ENCODE measurements at regions not wholly inside any gene's neighbourhood (a gene's known extent, or its start where the extent isn't known, plus 50 kb on each side); places are given as distances from the start of the nearest gene placed in this dataset.

- TF ChIP-seq POLR2AphosphoS5 (IDR thresholded peaks at IDR 0.05; ENCODE audit: insufficient read depth, low read depth, low read length) (no peak), POLR2A (IDR thresholded peaks at IDR 0.05; ENCODE audit: low read depth, low read length) (no peak), JUN (IDR thresholded peaks at IDR 0.05; ENCODE audit: borderline replicate concordance, insufficient read depth, insufficient read length, low read depth) (no peak), MAX (IDR thresholded peaks at IDR 0.05; ENCODE audit: insufficient read depth, insufficient read length) (no peak), EZH2 (IDR thresholded peaks at IDR 0.05; ENCODE audit: borderline replicate concordance, low read depth, low read length, severe bottlenecking) (no peak), MYC (IDR thresholded peaks at IDR 0.05; ENCODE audit: low read depth, low read length) (no peak), FOS (IDR thresholded peaks at IDR 0.05; ENCODE audit: borderline replicate concordance, insufficient read depth, low read length) (no peak), GATA2 (IDR thresholded peaks at IDR 0.05; ENCODE audit: insufficient read depth, insufficient read length, low read depth, low read length) (no peak)
- TF ChIP-seq, protein P1, sequence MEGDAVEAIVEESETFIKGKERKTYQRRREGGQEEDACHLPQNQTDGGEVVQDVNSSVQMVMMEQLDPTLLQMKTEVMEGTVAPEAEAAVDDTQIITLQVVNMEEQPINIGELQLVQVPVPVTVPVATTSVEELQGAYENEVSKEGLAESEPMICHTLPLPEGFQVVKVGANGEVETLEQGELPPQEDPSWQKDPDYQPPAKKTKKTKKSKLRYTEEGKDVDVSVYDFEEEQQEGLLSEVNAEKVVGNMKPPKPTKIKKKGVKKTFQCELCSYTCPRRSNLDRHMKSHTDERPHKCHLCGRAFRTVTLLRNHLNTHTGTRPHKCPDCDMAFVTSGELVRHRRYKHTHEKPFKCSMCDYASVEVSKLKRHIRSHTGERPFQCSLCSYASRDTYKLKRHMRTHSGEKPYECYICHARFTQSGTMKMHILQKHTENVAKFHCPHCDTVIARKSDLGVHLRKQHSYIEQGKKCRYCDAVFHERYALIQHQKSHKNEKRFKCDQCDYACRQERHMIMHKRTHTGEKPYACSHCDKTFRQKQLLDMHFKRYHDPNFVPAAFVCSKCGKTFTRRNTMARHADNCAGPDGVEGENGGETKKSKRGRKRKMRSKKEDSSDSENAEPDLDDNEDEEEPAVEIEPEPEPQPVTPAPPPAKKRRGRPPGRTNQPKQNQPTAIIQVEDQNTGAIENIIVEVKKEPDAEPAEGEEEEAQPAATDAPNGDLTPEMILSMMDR (IDR thresholded peaks at IDR 0.05; ENCODE audit: extremely low read depth in 1 of 2, insufficient read depth in 1 of 2, low read depth in 1 of 2, low read length in 2 of 2): no peak
These were observed 96.9 kb downstream of the SOX4 start for GRCh38 chr6:21690489-21690888.

Measured in endothelial cell of umbilical vein (primary cell).